Tibial nerve (tissue), 4 donors: ENCODE measurements at regions not wholly inside any gene's neighbourhood (a gene's known extent, or its start where the extent isn't known, plus 50 kb on each side); places are given as distances from the start of the nearest gene placed in this dataset.

ENCODE experiments used
- DNase-seq, 2 donors: peaks; one replicate each; pipeline ENCODE4 v3.0.0-alpha.2; 2019; ENCODE audit warnings: low spot score in 2 of 2
- H3K27ac ChIP-seq, 4 donors: fragments of 200-600 bp; sonication (generic) in 3 of 4; one replicate each; pipeline ENCODE4 v1.5.1; 2017 to 2019; ENCODE audit warnings: mild to moderate bottlenecking in 1 of 4
- H3K27me3 ChIP-seq, 2 donors: fragments of 200-600 bp; sonication (generic) in 1 of 2; one replicate each; pipeline versions ENCODE4 v1.5.1 to v1.6.0; 2017 to 2019
- H3K36me3 ChIP-seq, 3 donors: fragments of 200-600 bp; sonication (generic); one replicate each; pipeline ENCODE4 v1.5.1; 2018 to 2019
- H3K4me1 ChIP-seq, 4 donors: fragments of 200-600 bp; sonication (generic) in 3 of 4; one replicate each; pipeline ENCODE4 v1.5.1; 2017 to 2019
- H3K4me3 ChIP-seq, 4 donors: fragments of 200-600 bp; sonication (generic) in 3 of 4; one replicate each; pipeline ENCODE4 v1.5.1; 2017 to 2019; ENCODE audit warnings: mild to moderate bottlenecking in 1 of 4, moderate library complexity in 1 of 4
- H3K9me3 ChIP-seq, 4 donors: fragments of 200-600 bp; sonication (generic) in 3 of 4; one replicate each; pipeline ENCODE4 v1.5.1; 2017 to 2019
- CTCF ChIP-seq, 5 experiments: fragments of 200-600 bp in 3 of 5; fragments of 450-650 bp in 2 of 5; sonication (generic) in 3 of 5; IDR thresholded peaks; one replicate each; pipeline ENCODE4 v1.5.1; 2016 to 2019; ENCODE audit warnings: antibody characterized with exemption in 5 of 5, mild to moderate bottlenecking in 3 of 5, moderate library complexity in 2 of 5
- EP300 ChIP-seq, 2 donors: sonication (generic); formaldehyde crosslinking; IDR thresholded peaks; one replicate each; pipeline ENCODE4 v1.6.1; 2017; ENCODE audit warnings: antibody characterized with exemption in 2 of 2, mild to moderate bottlenecking in 1 of 2
- POLR2A ChIP-seq, 2 donors: fragments of 450-650 bp; IDR thresholded peaks; one replicate each; pipeline ENCODE4 v1.6.1; 2017; ENCODE audit warnings: antibody characterized with exemption in 2 of 2, mild to moderate bottlenecking in 2 of 2, moderate library complexity in 2 of 2
- WGBS, 2 donors: methylation state at CpG; one replicate each; pipeline ENCODE4 v1.1.5; 2018; 5-methylcytosine and 5-hydroxymethylcytosine counted together

GRCh38 chr11:134559602-134559962 lies 147.5 kb upstream of the B3GAT1 start:
- TF ChIP-seq CTCF (IDR thresholded peaks at IDR 0.05) = no peak
- no peak for TF ChIP-seq POLR2A (IDR thresholded peaks at IDR 0.05)
- TF ChIP-seq EP300 (IDR thresholded peaks at IDR 0.05) = no peak
- Histone ChIP-seq H3K4me3 (no peak overlapping the region), H3K9me3 (no peaks in the 10 kb centered on the region), H3K27me3 (no peaks in the 10 kb centered on the region), H3K27ac (no peak overlapping the region), H3K36me3 (no peaks in the 10 kb centered on the region), H3K4me1 (no peaks in the 10 kb centered on the region)
- DNase-seq = no peak
- 62 to 69% methylated on average over 6 to 9 of the region's 9 CpGs for WGBS, 2 donors

GRCh38 chr11:134558916-134559601 lies 147.0 kb upstream of the B3GAT1 start:
- DNase-seq = no peak
- Histone ChIP-seq H3K36me3 (no peaks in the 10 kb centered on the region), H3K4me1 (no peaks in the 10 kb centered on the region), H3K4me3 (no peak overlapping the region), H3K27ac (no peak overlapping the region), H3K27me3 (no peaks in the 10 kb centered on the region), H3K9me3 (no peaks in the 10 kb centered on the region)
- no peak for TF ChIP-seq POLR2A (IDR thresholded peaks at IDR 0.05)
- no peak for TF ChIP-seq EP300 (IDR thresholded peaks at IDR 0.05)
- no peak for TF ChIP-seq CTCF (IDR thresholded peaks at IDR 0.05)
- WGBS, 2 donors = 82 to 85% methylated on average over 14 to 16 of the region's 16 CpGs

- H3K27ac ChIP-seq = no peak overlapping the region
- H3K36me3 ChIP-seq = no peaks in the 10 kb centered on the region
- 70 to 88% methylated on average over 4 of the region's 4 CpGs for WGBS, 2 donors
- no peak for TF ChIP-seq CTCF (IDR thresholded peaks at IDR 0.05)
- no peak for TF ChIP-seq EP300 (IDR thresholded peaks at IDR 0.05)
- TF ChIP-seq POLR2A (IDR thresholded peaks at IDR 0.05) = no peak
- H3K9me3 ChIP-seq = no peaks in the 10 kb centered on the region
- no peak for DNase-seq
- no peaks in the 10 kb centered on the region for H3K27me3 ChIP-seq
- no peak overlapping the region for H3K4me3 ChIP-seq
- H3K4me1 ChIP-seq = no peaks in the 10 kb centered on the region
Measured at GRCh38 chr11:134558258-134558835, 146.3 kb upstream of the B3GAT1 start.

GRCh38 chr11:134557571-134558257 lies 145.7 kb upstream of the B3GAT1 start:
- no peaks in the 10 kb centered on the region for H3K9me3 ChIP-seq
- TF ChIP-seq EP300 (IDR thresholded peaks at IDR 0.05) (no peak), CTCF (IDR thresholded peaks at IDR 0.05) (no peak), POLR2A (IDR thresholded peaks at IDR 0.05) (no peak)
- DNase-seq = no peak
- no peak overlapping the region for H3K4me3 ChIP-seq
- H3K4me1 ChIP-seq = no peaks in the 10 kb centered on the region
- no peaks in the 10 kb centered on the region for H3K27me3 ChIP-seq
- 80 to 83% methylated on average over 6 of the region's 6 CpGs for WGBS, 2 donors
- H3K27ac ChIP-seq = no peak overlapping the region
- H3K36me3 ChIP-seq = no peaks in the 10 kb centered on the region

GRCh38 chr11:134556186-134556585 lies 144.1 kb upstream of the B3GAT1 start:
- WGBS, 2 donors = 90% methylated on average over 4 of the region's 4 CpGs
- H3K36me3 ChIP-seq = no peaks in the 10 kb centered on the region
- no peak for TF ChIP-seq POLR2A (IDR thresholded peaks at IDR 0.05)
- TF ChIP-seq CTCF (IDR thresholded peaks at IDR 0.05) = no peak
- TF ChIP-seq EP300 (IDR thresholded peaks at IDR 0.05) = no peak

More at GRCh38 chr11:134556186-134556585, 144.1 kb upstream of the B3GAT1 start:
- Histone ChIP-seq H3K4me3 (no peak overlapping the region), H3K27ac (no peak overlapping the region), H3K27me3 (no peaks in the 10 kb centered on the region), H3K9me3 (no peaks in the 10 kb centered on the region), H3K4me1 (no peaks in the 10 kb centered on the region)
- DNase-seq = no peak
